ENCODE measurements at regions not wholly inside any gene's neighbourhood (a gene's known extent, or its start where the extent isn't known, plus 50 kb on each side); places are given as distances from the start of the nearest gene placed in this dataset.

- no peaks in the 10 kb centered on the region for H3K36me3 ChIP-seq (ENCODE audit: control insufficient read depth, insufficient read depth, low read length)
- no peak overlapping the region for H3K27ac ChIP-seq (ENCODE audit: insufficient read depth, low read length, poor library complexity, severe bottlenecking)
- no peak for DNase-seq
- H3K4me1 ChIP-seq (ENCODE audit: control insufficient read depth, insufficient read depth, low read length, poor library complexity, severe bottlenecking), result no peaks in the 10 kb centered on the region
- H3K9me3 ChIP-seq (ENCODE audit: control insufficient read depth, low read length), result no peaks in the 10 kb centered on the region
- no peak overlapping the region for H3K4me3 ChIP-seq (ENCODE audit: insufficient read depth, low read depth, low read length, poor library complexity, severe bottlenecking)
- H3K27me3 ChIP-seq (replicated peaks; ENCODE audit: control insufficient read depth, insufficient read depth, low read length, poor library complexity, severe bottlenecking), result no peaks in the 10 kb centered on the region
Measured at GRCh38 chr9:79382044-79382443, 189.7 kb upstream of the TLE4 start.

DNA sequence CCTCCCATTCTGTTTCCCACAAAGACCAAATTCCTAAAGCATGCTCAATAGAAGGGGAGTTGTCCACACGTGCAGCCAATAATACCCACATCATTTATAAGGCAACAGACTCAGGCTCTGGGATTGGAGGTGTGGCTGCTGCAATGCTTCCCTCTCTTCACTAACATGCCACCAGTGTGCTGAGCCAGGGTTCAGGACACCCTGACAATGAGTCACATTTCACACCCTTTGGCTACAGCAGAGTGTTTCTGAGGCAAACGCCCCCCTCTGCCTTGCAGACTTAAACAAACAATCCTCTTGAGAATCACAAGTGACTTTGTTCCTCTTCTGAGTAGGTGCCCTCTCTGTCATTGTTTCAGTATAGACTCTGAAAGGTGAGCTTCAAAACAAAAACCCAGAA, 189.3 kb upstream of the TLE4 start:
- Histone ChIP-seq H3K9me3 (ENCODE audit: control insufficient read depth, low read length) (no peaks in the 10 kb centered on the region), H3K27me3 (replicated peaks; ENCODE audit: control insufficient read depth, insufficient read depth, low read length, poor library complexity, severe bottlenecking) (no peaks in the 10 kb centered on the region), H3K36me3 (ENCODE audit: control insufficient read depth, insufficient read depth, low read length) (no peaks in the 10 kb centered on the region), H3K4me3 (ENCODE audit: insufficient read depth, low read depth, low read length, poor library complexity, severe bottlenecking) (no peak overlapping the region), H3K4me1 (ENCODE audit: control insufficient read depth, insufficient read depth, low read length, poor library complexity, severe bottlenecking) (no peaks in the 10 kb centered on the region), H3K27ac (ENCODE audit: insufficient read depth, low read length, poor library complexity, severe bottlenecking) (no peak overlapping the region)
- no peak for DNase-seq

- H3K9me3 ChIP-seq (ENCODE audit: control insufficient read depth, low read length), result no peaks in the 10 kb centered on the region
- no peaks in the 10 kb centered on the region for H3K27me3 ChIP-seq (replicated peaks; ENCODE audit: control insufficient read depth, insufficient read depth, low read length, poor library complexity, severe bottlenecking)
- no peak for DNase-seq
- H3K27ac ChIP-seq (ENCODE audit: insufficient read depth, low read length, poor library complexity, severe bottlenecking), result no peak overlapping the region
- H3K4me3 ChIP-seq (ENCODE audit: insufficient read depth, low read depth, low read length, poor library complexity, severe bottlenecking), result no peak overlapping the region
- no peaks in the 10 kb centered on the region for H3K36me3 ChIP-seq (ENCODE audit: control insufficient read depth, insufficient read depth, low read length)
- H3K4me1 ChIP-seq (ENCODE audit: control insufficient read depth, insufficient read depth, low read length, poor library complexity, severe bottlenecking), result no peaks in the 10 kb centered on the region
Measured at GRCh38 chr9:79383096-79383495, 188.7 kb upstream of the TLE4 start.

GRCh38 chr9:79384091-79384490, 187.7 kb upstream of the TLE4 start:
- Histone ChIP-seq H3K4me1 (ENCODE audit: control insufficient read depth, insufficient read depth, low read length, poor library complexity, severe bottlenecking) (no peaks in the 10 kb centered on the region), H3K36me3 (ENCODE audit: control insufficient read depth, insufficient read depth, low read length) (no peaks in the 10 kb centered on the region), H3K4me3 (ENCODE audit: insufficient read depth, low read depth, low read length, poor library complexity, severe bottlenecking) (no peak overlapping the region), H3K27ac (ENCODE audit: insufficient read depth, low read length, poor library complexity, severe bottlenecking) (no peak overlapping the region), H3K9me3 (ENCODE audit: control insufficient read depth, low read length) (no peaks in the 10 kb centered on the region), H3K27me3 (replicated peaks; ENCODE audit: control insufficient read depth, insufficient read depth, low read length, poor library complexity, severe bottlenecking) (no peaks in the 10 kb centered on the region)
- DNase-seq, result no peak

GRCh38 chr9:79384501-79384900, 187.3 kb upstream of the TLE4 start:
- Histone ChIP-seq H3K36me3 (ENCODE audit: control insufficient read depth, insufficient read depth, low read length) (no peaks in the 10 kb centered on the region), H3K4me1 (ENCODE audit: control insufficient read depth, insufficient read depth, low read length, poor library complexity, severe bottlenecking) (no peaks in the 10 kb centered on the region), H3K4me3 (ENCODE audit: insufficient read depth, low read depth, low read length, poor library complexity, severe bottlenecking) (no peak overlapping the region), H3K27ac (ENCODE audit: insufficient read depth, low read length, poor library complexity, severe bottlenecking) (no peak overlapping the region), H3K27me3 (replicated peaks; ENCODE audit: control insufficient read depth, insufficient read depth, low read length, poor library complexity, severe bottlenecking) (no peaks in the 10 kb centered on the region), H3K9me3 (ENCODE audit: control insufficient read depth, low read length) (no peaks in the 10 kb centered on the region)
- DNase-seq, result no peak

DNA sequence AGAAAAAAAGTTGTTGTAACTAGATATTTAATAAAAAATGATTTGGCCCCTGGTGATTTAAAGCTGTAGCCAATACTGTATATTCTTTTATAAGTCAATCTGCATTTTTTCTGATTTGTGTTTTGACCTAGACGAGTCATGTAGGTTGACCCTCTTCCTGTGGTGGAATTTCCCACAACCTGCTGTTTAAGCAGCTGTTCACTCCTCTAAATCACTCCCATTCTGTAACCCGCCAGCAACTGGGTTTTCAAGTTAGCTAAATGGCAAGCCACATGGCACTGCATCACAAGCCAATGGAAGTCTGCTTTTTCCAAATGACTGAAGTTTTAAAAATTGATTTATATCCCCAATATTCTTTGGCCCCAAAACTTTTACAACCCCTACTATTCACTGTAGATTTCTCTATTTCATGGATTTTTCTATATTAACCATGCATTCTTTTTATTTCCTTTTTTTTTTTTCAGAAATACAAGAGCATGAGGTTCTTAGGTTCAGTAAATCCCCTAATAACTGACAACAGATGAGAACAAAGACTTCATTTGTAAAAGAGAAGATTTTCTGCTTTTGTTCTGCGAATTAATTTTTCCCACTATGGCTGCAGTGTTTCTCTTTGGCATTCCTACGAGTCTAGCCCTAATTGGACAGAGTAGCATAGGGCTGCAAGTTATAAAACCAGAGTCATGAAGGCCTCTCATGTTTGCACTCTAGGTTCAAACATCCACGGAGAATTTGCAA, 184.5 kb upstream of the TLE4 start:
- H3K27ac ChIP-seq (ENCODE audit: insufficient read depth, low read length, poor library complexity, severe bottlenecking), result no peak overlapping the region

DNA sequence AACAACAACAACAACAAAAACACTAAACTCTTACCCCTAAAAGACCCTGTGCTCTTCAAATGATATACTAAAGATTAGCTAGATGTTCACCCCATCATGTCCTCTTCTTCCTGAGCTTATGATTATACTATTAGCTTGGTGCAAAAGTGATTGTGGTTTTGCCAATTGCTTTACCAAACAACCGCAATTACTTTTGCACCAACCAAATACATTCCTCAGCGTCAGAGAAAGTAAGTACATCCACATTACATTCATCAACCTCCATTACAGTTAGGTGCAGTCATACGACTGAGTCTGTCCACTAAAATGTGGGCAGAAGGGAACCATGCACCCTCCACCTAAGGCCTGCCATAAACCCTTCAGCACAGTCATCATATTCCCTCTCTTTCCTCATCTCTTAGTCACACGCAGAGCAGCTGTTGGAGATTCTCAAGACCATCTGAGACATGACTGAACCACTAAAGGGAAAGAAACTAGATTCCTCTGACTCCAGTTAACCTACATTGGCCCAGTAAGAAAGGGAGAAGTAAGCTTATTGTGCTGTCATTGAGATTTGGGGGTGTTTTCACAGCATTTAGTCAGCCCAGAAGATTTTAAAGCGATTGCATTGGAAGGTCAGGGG, 181.6 kb upstream of the TLE4 start:
- H3K36me3 ChIP-seq (ENCODE audit: control insufficient read depth, insufficient read depth, low read length), result no peaks in the 10 kb centered on the region
- no peak for DNase-seq
- no peaks in the 10 kb centered on the region for H3K27me3 ChIP-seq (replicated peaks; ENCODE audit: control insufficient read depth, insufficient read depth, low read length, poor library complexity, severe bottlenecking)
- H3K9me3 ChIP-seq (ENCODE audit: control insufficient read depth, low read length), result no peaks in the 10 kb centered on the region
- no peak overlapping the region for H3K4me3 ChIP-seq (ENCODE audit: insufficient read depth, low read depth, low read length, poor library complexity, severe bottlenecking)
- no peak overlapping the region for H3K27ac ChIP-seq (ENCODE audit: insufficient read depth, low read length, poor library complexity, severe bottlenecking)
- no peaks in the 10 kb centered on the region for H3K4me1 ChIP-seq (ENCODE audit: control insufficient read depth, insufficient read depth, low read length, poor library complexity, severe bottlenecking)

More for the DNA sequence above, 184.5 kb upstream of the TLE4 start:
- Histone ChIP-seq H3K4me3 (ENCODE audit: insufficient read depth, low read depth, low read length, poor library complexity, severe bottlenecking) (no peak overlapping the region), H3K27me3 (replicated peaks; ENCODE audit: control insufficient read depth, insufficient read depth, low read length, poor library complexity, severe bottlenecking) (no peaks in the 10 kb centered on the region), H3K4me1 (ENCODE audit: control insufficient read depth, insufficient read depth, low read length, poor library complexity, severe bottlenecking) (no peaks in the 10 kb centered on the region), H3K9me3 (ENCODE audit: control insufficient read depth, low read length) (no peaks in the 10 kb centered on the region), H3K36me3 (ENCODE audit: control insufficient read depth, insufficient read depth, low read length) (no peaks in the 10 kb centered on the region)
- DNase-seq, result no peak

GRCh38 chr9:79390781-79391770, 180.7 kb upstream of the TLE4 start:
- Histone ChIP-seq H3K4me3 (ENCODE audit: insufficient read depth, low read depth, low read length, poor library complexity, severe bottlenecking) (no peak overlapping the region), H3K36me3 (ENCODE audit: control insufficient read depth, insufficient read depth, low read length) (no peaks in the 10 kb centered on the region), H3K27me3 (replicated peaks; ENCODE audit: control insufficient read depth, insufficient read depth, low read length, poor library complexity, severe bottlenecking) (no peaks in the 10 kb centered on the region), H3K4me1 (ENCODE audit: control insufficient read depth, insufficient read depth, low read length, poor library complexity, severe bottlenecking) (no peaks in the 10 kb centered on the region), H3K27ac (ENCODE audit: insufficient read depth, low read length, poor library complexity, severe bottlenecking) (no peak overlapping the region), H3K9me3 (ENCODE audit: control insufficient read depth, low read length) (no peaks in the 10 kb centered on the region)
- no peak for DNase-seq

GRCh38 chr9:79395228-79395627, 176.5 kb upstream of the TLE4 start:
- Histone ChIP-seq H3K9me3 (ENCODE audit: control insufficient read depth, low read length) (no peaks in the 10 kb centered on the region), H3K27me3 (replicated peaks; ENCODE audit: control insufficient read depth, insufficient read depth, low read length, poor library complexity, severe bottlenecking) (no peaks in the 10 kb centered on the region), H3K36me3 (ENCODE audit: control insufficient read depth, insufficient read depth, low read length) (no peaks in the 10 kb centered on the region), H3K27ac (ENCODE audit: insufficient read depth, low read length, poor library complexity, severe bottlenecking) (no peak overlapping the region), H3K4me1 (ENCODE audit: control insufficient read depth, insufficient read depth, low read length, poor library complexity, severe bottlenecking) (no peaks in the 10 kb centered on the region), H3K4me3 (ENCODE audit: insufficient read depth, low read depth, low read length, poor library complexity, severe bottlenecking) (no peak overlapping the region)
- DNase-seq, result no peak

DNA sequence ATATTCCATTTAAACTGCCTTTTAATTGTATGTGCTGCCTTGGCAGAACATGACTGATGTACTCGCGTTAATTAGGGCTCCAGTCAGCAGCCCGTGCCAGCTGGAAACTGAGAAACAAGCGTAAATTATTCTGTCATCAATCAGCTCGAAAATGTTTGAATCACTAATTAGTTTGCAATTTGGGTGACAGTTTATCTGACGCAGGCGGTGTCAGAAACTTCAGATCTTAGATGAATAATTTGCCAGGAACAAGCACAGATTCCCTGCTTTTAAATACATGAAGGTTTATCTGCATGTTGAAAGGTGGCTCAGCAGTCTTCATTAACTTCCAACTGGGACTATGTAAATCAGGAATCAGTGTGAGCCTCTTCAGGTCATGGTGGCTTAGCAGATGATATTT, 176.0 kb upstream of the TLE4 start:
- Histone ChIP-seq H3K9me3 (ENCODE audit: control insufficient read depth, low read length) (no peaks in the 10 kb centered on the region), H3K4me1 (ENCODE audit: control insufficient read depth, insufficient read depth, low read length, poor library complexity, severe bottlenecking) (no peaks in the 10 kb centered on the region), H3K4me3 (ENCODE audit: insufficient read depth, low read depth, low read length, poor library complexity, severe bottlenecking) (no peak overlapping the region), H3K36me3 (ENCODE audit: control insufficient read depth, insufficient read depth, low read length) (no peaks in the 10 kb centered on the region), H3K27ac (ENCODE audit: insufficient read depth, low read length, poor library complexity, severe bottlenecking) (no peak overlapping the region), H3K27me3 (replicated peaks; ENCODE audit: control insufficient read depth, insufficient read depth, low read length, poor library complexity, severe bottlenecking) (no peaks in the 10 kb centered on the region)
- no peak for DNase-seq
